RWPE1 (cell line): ENCODE measurements at regions not wholly inside any gene's neighbourhood (a gene's known extent, or its start where the extent isn't known, plus 50 kb on each side); places are given as distances from the start of the nearest gene placed in this dataset.
"Not testable (repeated sequence)": the region's sequence is repeated elsewhere in the genome, so short reads cannot be mapped to it uniquely, and the experiment has no call there.

Experiments
- CTCF ChIA-PET: fragments of 350-600 bp; sonication (Branson Sonifier 250); formaldehyde crosslinking; extraction: SDS; loops from one replicate; lab custom pipeline; 2021; lab: Yijun Ruan, JAX
- POLR2A ChIA-PET: fragments of 400-600 bp; formaldehyde crosslinking; extraction: SDS; loops from one replicate; lab custom pipeline; 2020; ENCODE audit warnings: antibody characterized with exemption; ENCODE audit not compliant: low non-redundant PET; lab: Yijun Ruan, JAX
- DNase-seq: peaks from one replicate; pipeline ENCODE4 v3.0.0; 2012; ENCODE audit warnings: low spot score
- H3K27ac ChIP-seq: fragments of 450-650 bp; 2 replicates; pipeline ENCODE4 v1.5.1; 2017
- CTCF ChIP-seq: fragments of 450-650 bp; conservative IDR thresholded peaks from 2 replicates; pipeline ENCODE4 v1.5.1; 2017; ENCODE audit warnings: low read depth, mild to moderate bottlenecking

- ChIA-PET POLR2A (no interaction called here), CTCF (no interaction called here)
- no peak for TF ChIP-seq CTCF
- H3K27ac ChIP-seq = no peak overlapping the region
- no peak for DNase-seq
Observed at GRCh38 chr12:115305275-115305674, 621.3 kb upstream of the TBX3 start.

GRCh38 chr12:115303723-115304309 lies 619.8 kb upstream of the TBX3 start:
- CTCF ChIA-PET = no interaction called here
- no peak overlapping the region for H3K27ac ChIP-seq

GRCh38 chr12:115297445-115297844 lies 613.5 kb upstream of the TBX3 start:
- no peak for TF ChIP-seq CTCF
- CTCF ChIA-PET = no interaction called here
- DNase-seq = no peak
- POLR2A ChIA-PET = no interaction called here
- no peak overlapping the region for H3K27ac ChIP-seq

More at GRCh38 chr12:115303723-115304309, 619.8 kb upstream of the TBX3 start:
- POLR2A ChIA-PET = no interaction called here
- DNase-seq = no peak
- no peak for TF ChIP-seq CTCF

GRCh38 chr12:115296613-115297198 lies 612.7 kb upstream of the TBX3 start:
- POLR2A ChIA-PET = no interaction called here

GRCh38 chr12:115295886-115296285 lies 611.9 kb upstream of the TBX3 start:
- POLR2A ChIA-PET = no interaction called here
- CTCF ChIA-PET = no interaction called here
- no peak for TF ChIP-seq CTCF
- no peak for DNase-seq
- H3K27ac ChIP-seq = no peak overlapping the region

More at GRCh38 chr12:115296613-115297198, 612.7 kb upstream of the TBX3 start:
- H3K27ac ChIP-seq = no peak overlapping the region
- TF ChIP-seq CTCF = no peak
- CTCF ChIA-PET = no interaction called here
- no peak for DNase-seq

GRCh38 chr12:115294453-115295133 lies 610.6 kb upstream of the TBX3 start:
- no peak for DNase-seq
- POLR2A ChIA-PET = no interaction called here
- no peak for TF ChIP-seq CTCF
- CTCF ChIA-PET = interaction anchor here (0.6 to 0.7 kb wide), 2 partner anchors 36 to 950 kb away, joined by 3 read pairs; no protein-coding TSS in a partner anchor
- H3K27ac ChIP-seq = no peak overlapping the region

- H3K27ac ChIP-seq, DNase-seq, POLR2A ChIA-PET, CTCF ChIA-PET: not testable (repeated sequence)
Observed at GRCh38 chr12:115285429-115285828, 601.5 kb upstream of the TBX3 start.
